T-helper 1 cell treated with Interleukin-12 subunit alpha and Interleukin-12 subunit beta and Interleukin-4 antibody, amounts not matched to agents 30 ng/mL and 1 ng/mL, for 36 hours (primary cell): ENCODE measurements at regions not wholly inside any gene's neighbourhood (a gene's known extent, or its start where the extent isn't known, plus 50 kb on each side); places are given as distances from the start of the nearest gene placed in this dataset.
"Not testable (repeated sequence)": the region's sequence is repeated elsewhere in the genome, so short reads cannot be mapped to it uniquely, and the experiment has no call there.

Experiments used
- intact Hi-C: fragments of 100-400 bp; cut with micrococcal nuclease; formaldehyde crosslinking; loops from one replicate; pipeline ENCODE4 v1.15.1; 2024

- intact Hi-C loops = no loop called here
Observed at GRCh38 chr10:130711072-130711471, 574.9 kb downstream of the GLRX3 start.

- intact Hi-C loops = no loop called here
Observed at GRCh38 chr10:130713135-130713534, 576.9 kb downstream of the GLRX3 start.

- intact Hi-C loops = no loop called here
Observed at GRCh38 chr10:130713731-130714130, 577.5 kb downstream of the GLRX3 start.

GRCh38 chr10:130714742-130715467 lies 578.7 kb downstream of the GLRX3 start:
- intact Hi-C loops = no loop called here

GRCh38 chr10:130715686-130716670 lies 579.8 kb downstream of the GLRX3 start:
- intact Hi-C loops = no loop called here

- intact Hi-C loops = no loop called here
Observed at GRCh38 chr10:130717083-130717482, 580.9 kb downstream of the GLRX3 start.

GRCh38 chr10:130718744-130719447 lies 582.7 kb downstream of the GLRX3 start:
- intact Hi-C loops = not testable (repeated sequence)

- intact Hi-C loops = no loop called here
Observed at GRCh38 chr10:130719448-130719752, 583.2 kb downstream of the GLRX3 start.

GRCh38 chr10:130720235-130720634 lies 584.0 kb downstream of the GLRX3 start:
- intact Hi-C loops = no loop called here

- intact Hi-C loops = no loop called here
Observed at GRCh38 chr10:130721971-130722370, 585.8 kb downstream of the GLRX3 start.

- intact Hi-C loops = no loop called here
Observed at GRCh38 chr10:130723704-130724103, 587.5 kb downstream of the GLRX3 start.

GRCh38 chr10:130725474-130725970 lies 586.0 kb downstream of the TCERG1L start:
- intact Hi-C loops = no loop called here

GRCh38 chr10:130726996-130727725 lies 584.4 kb downstream of the TCERG1L start:
- intact Hi-C loops = no loop called here

GRCh38 chr10:130727766-130728490 lies 583.6 kb downstream of the TCERG1L start:
- intact Hi-C loops = no loop called here

- intact Hi-C loops = no loop called here
Observed at GRCh38 chr10:130728531-130729215, 582.8 kb downstream of the TCERG1L start.

GRCh38 chr10:130729876-130730275 lies 581.6 kb downstream of the TCERG1L start:
- intact Hi-C loops = no loop called here

GRCh38 chr10:130737186-130737585 lies 574.3 kb downstream of the TCERG1L start:
- intact Hi-C loops = no loop called here

- intact Hi-C loops = no loop called here
Observed at GRCh38 chr10:130737621-130738020, 573.9 kb downstream of the TCERG1L start.

GRCh38 chr10:130739016-130739756 lies 572.3 kb downstream of the TCERG1L start:
- intact Hi-C loops = no loop called here
